Suprapubic skin (tissue), 4 donors: ENCODE measurements at regions not wholly inside any gene's neighbourhood (a gene's known extent, or its start where the extent isn't known, plus 50 kb on each side); places are given as distances from the start of the nearest gene placed in this dataset.

Experiments used
- DNase-seq, 2 donors: peaks; one replicate each; pipeline ENCODE4 v3.0.0-alpha.2; 2019; ENCODE audit warnings: low spot score in 2 of 2
- H3K27ac ChIP-seq: fragments of 200-600 bp; sonication (generic); one replicate; pipeline ENCODE4 v1.5.1; 2019
- H3K27me3 ChIP-seq: fragments of 200-600 bp; sonication (generic); one replicate; pipeline ENCODE4 v1.5.1; 2019
- H3K36me3 ChIP-seq: fragments of 200-600 bp; sonication (generic); one replicate; pipeline ENCODE4 v1.5.1; 2019
- H3K4me1 ChIP-seq: fragments of 200-600 bp; sonication (generic); one replicate; pipeline ENCODE4 v1.5.1; 2019
- H3K4me3 ChIP-seq: fragments of 200-600 bp; sonication (generic); one replicate; pipeline ENCODE4 v1.5.1; 2019; ENCODE audit warnings: mild to moderate bottlenecking
- H3K9me3 ChIP-seq: fragments of 200-600 bp; sonication (generic); one replicate; pipeline ENCODE4 v1.5.1; 2019
- EP300 ChIP-seq: sonication (generic); formaldehyde crosslinking; IDR thresholded peaks from one replicate; pipeline ENCODE4 v1.6.1; 2017; ENCODE audit warnings: antibody characterized with exemption
- POLR2A ChIP-seq, 2 donors: fragments of 450-650 bp; IDR thresholded peaks; one replicate each; pipeline ENCODE4 v1.6.1; 2017; ENCODE audit warnings: antibody characterized with exemption in 2 of 2, mild to moderate bottlenecking in 2 of 2, moderate library complexity in 2 of 2
- POLR2AphosphoS5 ChIP-seq, 3 donors: sonication (generic); formaldehyde crosslinking; IDR thresholded peaks; one replicate each; pipeline ENCODE4 v1.6.1; 2017; ENCODE audit warnings: antibody characterized with exemption in 3 of 3
- WGBS: methylation state at CpG from one replicate; pipeline ENCODE4 v1.1.5; 2018; 5-methylcytosine and 5-hydroxymethylcytosine counted together
- TF ChIP-seq, protein P1 (sequence below), 2 donors: fragments of 200-600 bp in 1 of 2; fragments of 450-650 bp in 1 of 2; sonication (generic) in 1 of 2; IDR thresholded peaks; one replicate each; pipeline ENCODE4 v1.5.1; 2016 to 2019; ENCODE audit warnings: antibody characterized with exemption in 2 of 2, mild to moderate bottlenecking in 1 of 2, moderate library complexity in 1 of 2

DNA sequence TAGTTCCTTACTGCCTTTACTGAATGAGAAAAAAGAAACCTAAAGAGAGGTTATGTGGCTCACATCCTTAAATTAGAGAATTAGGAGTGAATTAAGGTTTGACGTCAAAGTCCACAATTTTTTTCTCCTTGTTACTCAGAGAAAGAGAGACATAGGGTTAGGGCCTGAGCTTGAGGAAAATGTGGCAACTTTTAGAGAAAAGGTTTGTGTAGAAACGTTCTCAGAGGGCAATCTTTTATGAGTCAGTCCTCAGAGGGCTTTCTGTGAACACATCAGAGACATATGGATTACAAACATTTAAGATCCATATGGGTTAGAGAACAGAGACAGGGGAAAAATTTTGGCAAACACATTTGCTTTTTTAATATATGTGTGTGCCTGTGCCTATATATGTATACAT, 242.8 kb downstream of the TGFB2 start:
- 78% methylated on average over 2 of the region's 2 CpGs for WGBS
- Histone ChIP-seq H3K9me3 (no peaks in the 10 kb centered on the region), H3K27me3 (no peaks in the 10 kb centered on the region), H3K36me3 (no peaks in the 10 kb centered on the region), H3K27ac (no peak overlapping the region), H3K4me1 (no peaks in the 10 kb centered on the region), H3K4me3 (no peak overlapping the region)
- TF ChIP-seq EP300 (no peak), POLR2AphosphoS5 (IDR thresholded peaks at IDR 0.05) (no peak), POLR2A (IDR thresholded peaks at IDR 0.05) (no peak)
- TF ChIP-seq, protein P1, sequence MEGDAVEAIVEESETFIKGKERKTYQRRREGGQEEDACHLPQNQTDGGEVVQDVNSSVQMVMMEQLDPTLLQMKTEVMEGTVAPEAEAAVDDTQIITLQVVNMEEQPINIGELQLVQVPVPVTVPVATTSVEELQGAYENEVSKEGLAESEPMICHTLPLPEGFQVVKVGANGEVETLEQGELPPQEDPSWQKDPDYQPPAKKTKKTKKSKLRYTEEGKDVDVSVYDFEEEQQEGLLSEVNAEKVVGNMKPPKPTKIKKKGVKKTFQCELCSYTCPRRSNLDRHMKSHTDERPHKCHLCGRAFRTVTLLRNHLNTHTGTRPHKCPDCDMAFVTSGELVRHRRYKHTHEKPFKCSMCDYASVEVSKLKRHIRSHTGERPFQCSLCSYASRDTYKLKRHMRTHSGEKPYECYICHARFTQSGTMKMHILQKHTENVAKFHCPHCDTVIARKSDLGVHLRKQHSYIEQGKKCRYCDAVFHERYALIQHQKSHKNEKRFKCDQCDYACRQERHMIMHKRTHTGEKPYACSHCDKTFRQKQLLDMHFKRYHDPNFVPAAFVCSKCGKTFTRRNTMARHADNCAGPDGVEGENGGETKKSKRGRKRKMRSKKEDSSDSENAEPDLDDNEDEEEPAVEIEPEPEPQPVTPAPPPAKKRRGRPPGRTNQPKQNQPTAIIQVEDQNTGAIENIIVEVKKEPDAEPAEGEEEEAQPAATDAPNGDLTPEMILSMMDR (IDR thresholded peaks at IDR 0.05): no peak
- no peak for DNase-seq

DNA sequence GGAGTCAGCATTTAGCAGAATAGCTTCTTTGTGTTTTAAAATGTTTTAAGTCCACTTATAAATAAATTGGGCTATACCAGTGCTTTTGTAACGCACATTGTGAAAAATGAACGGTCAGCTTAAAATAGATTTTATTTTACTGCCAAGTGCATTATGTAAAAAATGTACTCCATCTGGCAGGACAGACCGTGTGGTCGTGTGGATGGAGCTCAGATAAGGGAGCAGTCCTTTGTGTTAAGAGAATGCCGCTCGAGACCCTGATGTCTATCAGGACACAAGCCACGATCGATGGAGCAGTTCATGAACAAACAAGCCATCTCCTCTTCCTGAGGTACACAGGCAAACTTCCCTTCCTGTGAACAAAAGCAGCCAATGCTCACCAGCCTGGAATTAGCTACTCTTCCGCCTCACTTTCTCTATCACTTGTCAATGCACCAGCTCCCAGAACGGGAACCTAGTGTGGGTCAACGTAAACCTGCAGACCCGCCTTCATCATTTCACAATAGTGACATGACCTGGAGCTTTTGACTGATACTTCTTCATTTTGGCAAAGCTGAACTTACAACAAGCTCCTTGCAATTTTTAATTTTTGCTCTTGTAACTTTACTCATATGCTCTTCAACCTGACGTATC, 243.5 kb downstream of the TGFB2 start:
- WGBS: 66% methylated on average over 13 of the region's 13 CpGs
- no peaks in the 10 kb centered on the region for H3K4me1 ChIP-seq
- DNase-seq: no peak

DNA sequence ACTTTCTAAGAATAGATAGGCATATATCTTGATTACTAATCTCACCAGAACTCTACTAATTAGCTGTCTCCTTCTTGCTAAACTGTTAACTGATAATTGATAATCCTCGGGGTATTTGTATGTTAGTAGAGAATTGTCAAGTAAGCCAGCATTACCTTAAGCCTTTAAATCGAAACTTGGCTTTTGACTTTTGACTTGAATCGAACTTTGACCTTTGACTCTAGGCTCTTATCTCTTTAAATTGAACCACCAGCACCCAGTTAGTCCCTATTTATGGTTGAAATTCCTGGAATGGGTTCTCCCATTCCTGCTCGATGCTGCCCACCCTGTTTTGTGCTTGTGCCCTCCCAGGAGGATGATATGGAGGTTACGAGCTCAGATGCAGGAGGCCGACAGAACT, 244.4 kb downstream of the TGFB2 start:
- H3K27me3 ChIP-seq: no peaks in the 10 kb centered on the region
- H3K9me3 ChIP-seq: no peaks in the 10 kb centered on the region
- no peak overlapping the region for H3K27ac ChIP-seq
- no peaks in the 10 kb centered on the region for H3K4me1 ChIP-seq
- TF ChIP-seq, protein P1 (IDR thresholded peaks at IDR 0.05): no peak
- no peak overlapping the region for H3K4me3 ChIP-seq
- WGBS: 89% methylated on average over 6 of the region's 6 CpGs
- no peaks in the 10 kb centered on the region for H3K36me3 ChIP-seq
- DNase-seq: no peak

More for the DNA sequence above, 243.5 kb downstream of the TGFB2 start:
- H3K27ac ChIP-seq: no peak overlapping the region
- TF ChIP-seq EP300 (no peak), POLR2A (IDR thresholded peaks at IDR 0.05) (no peak), POLR2AphosphoS5 (IDR thresholded peaks at IDR 0.05) (no peak)
- TF ChIP-seq, protein P1 (IDR thresholded peaks at IDR 0.05): no peak
- no peaks in the 10 kb centered on the region for H3K27me3 ChIP-seq
- no peaks in the 10 kb centered on the region for H3K36me3 ChIP-seq
- H3K9me3 ChIP-seq: no peaks in the 10 kb centered on the region
- H3K4me3 ChIP-seq: no peak overlapping the region

DNA sequence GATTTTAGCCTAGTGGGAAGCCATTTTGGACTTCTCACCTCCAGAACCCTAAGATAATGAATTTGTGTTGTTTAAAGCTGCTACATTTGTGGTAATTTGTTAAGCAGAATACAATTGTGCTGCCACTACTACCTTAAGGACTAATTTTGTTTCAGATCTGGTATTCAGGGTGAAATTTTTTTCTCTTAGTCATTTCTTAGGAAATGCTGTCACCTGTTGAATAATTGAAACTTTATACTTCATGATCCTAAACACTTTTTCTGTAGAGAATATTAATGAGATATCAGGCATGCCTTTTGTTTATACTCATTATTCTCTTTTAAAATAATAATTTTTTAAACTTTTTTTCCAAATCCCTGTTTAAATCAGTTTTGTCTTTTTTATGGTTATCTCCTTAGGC, 246.8 kb downstream of the TGFB2 start:
- no peak for TF ChIP-seq EP300
- no peak for TF ChIP-seq POLR2AphosphoS5 (IDR thresholded peaks at IDR 0.05)
- TF ChIP-seq POLR2A (IDR thresholded peaks at IDR 0.05): no peak
- TF ChIP-seq, protein P1 (IDR thresholded peaks at IDR 0.05): no peak
- H3K36me3 ChIP-seq: no peaks in the 10 kb centered on the region
- no peak overlapping the region for H3K4me3 ChIP-seq
- no peaks in the 10 kb centered on the region for H3K9me3 ChIP-seq
- no peaks in the 10 kb centered on the region for H3K27me3 ChIP-seq
- no peak overlapping the region for H3K27ac ChIP-seq
- no peak for DNase-seq
- H3K4me1 ChIP-seq: no peaks in the 10 kb centered on the region

DNA sequence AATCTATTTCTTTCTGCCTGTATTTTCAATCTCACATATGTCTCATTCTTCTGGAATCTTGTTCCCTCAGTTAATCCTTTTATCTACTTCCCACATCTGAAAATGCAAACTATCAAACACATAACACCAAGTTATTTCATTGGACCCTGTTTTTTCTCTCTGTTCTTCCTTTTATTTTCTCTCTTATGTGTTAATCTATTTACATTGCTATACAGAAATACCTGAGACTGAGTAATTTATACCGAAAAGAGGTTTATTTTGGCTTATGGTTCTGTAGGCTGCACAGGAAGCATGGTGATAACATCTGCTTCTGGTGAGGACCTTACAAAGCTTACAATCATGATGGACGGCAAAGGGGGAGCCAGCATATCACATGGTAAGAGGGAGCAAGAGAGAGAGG, 247.6 kb downstream of the TGFB2 start:
- 50% methylated on average over 2 of the region's 2 CpGs for WGBS
- no peaks in the 10 kb centered on the region for H3K27me3 ChIP-seq
- H3K36me3 ChIP-seq: no peaks in the 10 kb centered on the region
- TF ChIP-seq, protein P1 (IDR thresholded peaks at IDR 0.05): no peak
- TF ChIP-seq POLR2A (IDR thresholded peaks at IDR 0.05) (no peak), EP300 (no peak), POLR2AphosphoS5 (IDR thresholded peaks at IDR 0.05) (no peak)
- no peaks in the 10 kb centered on the region for H3K9me3 ChIP-seq
- H3K4me1 ChIP-seq: no peaks in the 10 kb centered on the region
- H3K4me3 ChIP-seq: no peak overlapping the region
- no peak for DNase-seq
- no peak overlapping the region for H3K27ac ChIP-seq
